GM12878 (cell line): ENCODE measurements at regions not wholly inside any gene's neighbourhood (a gene's known extent, or its start where the extent isn't known, plus 50 kb on each side); places are given as distances from the start of the nearest gene placed in this dataset.

ENCODE experiments used
- BCL11A ChIP-seq: IDR thresholded peaks from 2 replicates; pipeline ENCODE4 v1.6.1; 2011; ENCODE audit warnings: low read depth, low read length
- ZNF384 ChIP-seq: IDR thresholded peaks from 2 replicates; pipeline ENCODE4 v1.6.1; 2012; ENCODE audit warnings: low read depth, mild to moderate bottlenecking, low read length, improper control_type of control experiment, borderline replicate concordance
- TF ChIP-seq, protein P1 (sequence below): fragments of 450-650 bp; IDR thresholded peaks from 2 replicates; pipeline ENCODE4 v1.6.1; 2018; ENCODE audit warnings: mild to moderate bottlenecking, low read depth, moderate library complexity; ENCODE audit not compliant: partially characterized antibody

DNA sequence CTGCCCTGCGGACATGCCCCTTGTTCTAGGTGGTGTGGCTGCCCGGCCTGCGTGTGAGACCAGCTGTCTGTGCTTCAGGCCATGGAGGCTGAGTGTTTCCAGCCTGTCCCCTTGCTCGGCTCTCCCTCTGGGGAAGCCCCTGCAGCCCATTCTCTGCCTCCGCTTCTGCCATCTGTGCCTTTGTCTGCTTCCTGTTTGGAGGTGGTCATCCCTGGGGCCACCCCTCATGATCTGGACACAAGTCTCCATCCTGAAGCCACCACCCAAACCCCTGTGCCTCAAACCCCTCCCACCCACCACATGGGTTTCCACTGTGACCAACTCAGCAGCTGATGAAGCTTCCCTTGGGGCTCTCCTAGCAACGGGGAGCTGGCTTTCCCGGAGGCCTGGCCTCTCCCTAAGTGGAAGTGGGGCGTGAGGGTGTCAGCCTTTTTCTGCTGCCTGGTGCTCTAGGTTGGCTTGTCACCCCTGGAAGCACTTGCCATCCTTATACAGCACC, 184.9 kb downstream of the SEC14L1 start:
- TF ChIP-seq BCL11A: no peak
- TF ChIP-seq ZNF384: no peak
- TF ChIP-seq, protein P1, sequence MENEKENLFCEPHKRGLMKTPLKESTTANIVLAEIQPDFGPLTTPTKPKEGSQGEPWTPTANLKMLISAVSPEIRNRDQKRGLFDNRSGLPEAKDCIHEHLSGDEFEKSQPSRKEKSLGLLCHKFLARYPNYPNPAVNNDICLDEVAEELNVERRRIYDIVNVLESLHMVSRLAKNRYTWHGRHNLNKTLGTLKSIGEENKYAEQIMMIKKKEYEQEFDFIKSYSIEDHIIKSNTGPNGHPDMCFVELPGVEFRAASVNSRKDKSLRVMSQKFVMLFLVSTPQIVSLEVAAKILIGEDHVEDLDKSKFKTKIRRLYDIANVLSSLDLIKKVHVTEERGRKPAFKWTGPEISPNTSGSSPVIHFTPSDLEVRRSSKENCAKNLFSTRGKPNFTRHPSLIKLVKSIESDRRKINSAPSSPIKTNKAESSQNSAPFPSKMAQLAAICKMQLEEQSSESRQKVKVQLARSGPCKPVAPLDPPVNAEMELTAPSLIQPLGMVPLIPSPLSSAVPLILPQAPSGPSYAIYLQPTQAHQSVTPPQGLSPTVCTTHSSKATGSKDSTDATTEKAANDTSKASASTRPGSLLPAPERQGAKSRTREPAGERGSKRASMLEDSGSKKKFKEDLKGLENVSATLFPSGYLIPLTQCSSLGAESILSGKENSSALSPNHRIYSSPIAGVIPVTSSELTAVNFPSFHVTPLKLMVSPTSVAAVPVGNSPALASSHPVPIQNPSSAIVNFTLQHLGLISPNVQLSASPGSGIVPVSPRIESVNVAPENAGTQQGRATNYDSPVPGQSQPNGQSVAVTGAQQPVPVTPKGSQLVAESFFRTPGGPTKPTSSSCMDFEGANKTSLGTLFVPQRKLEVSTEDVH: no peak
